ENCODE measurements at regions not wholly inside any gene's neighbourhood (a gene's known extent, or its start where the extent isn't known, plus 50 kb on each side); places are given as distances from the start of the nearest gene placed in this dataset.
A peak's percentile ranks its signal among the peaks of the same experiment; 100 is the strongest.

DNA sequence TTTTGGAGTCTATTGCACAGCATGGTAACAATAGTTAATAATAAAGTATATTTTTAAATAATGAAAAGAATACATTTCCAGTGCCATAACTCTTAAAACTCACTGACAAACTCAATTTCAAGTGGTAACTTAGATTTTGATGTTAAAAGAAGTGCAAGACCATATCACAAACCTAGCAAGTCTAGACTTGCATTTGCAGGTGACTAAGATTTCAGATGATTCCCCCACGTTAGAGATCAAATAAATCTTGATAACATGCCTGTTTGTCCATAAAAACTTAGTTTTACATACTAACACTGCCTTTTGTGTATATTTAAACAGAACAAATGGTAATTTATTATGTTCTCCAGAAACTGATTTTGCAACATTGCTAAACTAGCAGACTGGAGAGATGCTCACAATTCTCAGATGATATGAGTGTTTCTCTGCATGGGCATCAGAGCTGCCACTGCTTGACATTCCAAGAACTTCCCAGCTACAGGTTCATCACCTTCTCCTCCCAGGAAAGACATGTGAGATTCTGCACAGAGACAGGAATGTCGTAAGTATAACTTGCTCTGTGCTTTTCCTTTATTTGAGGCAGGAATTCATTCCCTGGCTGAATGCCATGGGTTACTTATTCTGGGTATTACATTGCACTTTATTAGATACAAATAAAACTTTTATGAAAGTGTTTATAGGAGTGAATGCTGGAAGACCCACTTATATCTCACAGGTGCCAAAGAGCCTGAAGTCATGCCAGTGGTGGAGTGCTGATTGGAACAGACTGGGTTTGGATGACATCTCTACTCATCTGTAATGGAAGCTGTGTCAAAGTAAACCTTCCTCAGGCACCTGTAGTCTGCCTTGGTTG is 160.2 kb upstream of the FOXA2 start:
- DNase-seq: no peak

DNA sequence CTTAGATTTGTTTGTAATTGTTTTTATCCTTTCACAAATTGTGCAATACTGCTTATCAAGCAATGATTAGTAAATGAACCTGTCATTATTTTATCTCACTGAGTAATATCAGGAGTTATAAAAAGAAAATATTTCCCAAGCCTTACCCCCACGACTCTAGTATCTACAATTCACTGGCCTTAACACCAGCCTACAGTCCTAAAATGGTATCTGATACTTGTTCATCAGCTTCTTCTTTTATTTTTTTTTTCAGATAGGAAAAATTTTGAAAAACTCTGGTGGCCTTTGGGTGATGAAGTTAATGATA is 160.8 kb upstream of the FOXA2 start:
- no peak for DNase-seq

DNA sequence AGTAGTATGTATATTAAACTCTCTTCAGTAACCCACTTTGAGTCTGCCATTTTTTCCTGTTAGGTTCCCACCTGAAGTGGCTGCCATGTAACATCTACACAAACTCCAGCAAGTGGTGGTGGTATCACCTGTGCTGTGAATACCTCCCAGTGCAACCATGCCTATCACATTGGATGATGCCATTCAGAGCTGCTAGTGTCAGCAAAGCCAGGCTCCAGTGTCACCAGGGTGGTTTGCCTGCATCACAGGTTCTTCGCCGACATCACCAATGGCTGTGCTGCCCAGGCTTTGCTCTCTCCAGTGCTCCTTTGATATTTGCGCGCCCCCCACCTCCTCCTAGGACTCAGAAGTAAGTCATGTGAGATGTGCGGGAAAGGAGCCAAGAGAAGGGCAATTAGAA is 162.6 kb upstream of the FOXA2 start:
- no peak for DNase-seq

DNA sequence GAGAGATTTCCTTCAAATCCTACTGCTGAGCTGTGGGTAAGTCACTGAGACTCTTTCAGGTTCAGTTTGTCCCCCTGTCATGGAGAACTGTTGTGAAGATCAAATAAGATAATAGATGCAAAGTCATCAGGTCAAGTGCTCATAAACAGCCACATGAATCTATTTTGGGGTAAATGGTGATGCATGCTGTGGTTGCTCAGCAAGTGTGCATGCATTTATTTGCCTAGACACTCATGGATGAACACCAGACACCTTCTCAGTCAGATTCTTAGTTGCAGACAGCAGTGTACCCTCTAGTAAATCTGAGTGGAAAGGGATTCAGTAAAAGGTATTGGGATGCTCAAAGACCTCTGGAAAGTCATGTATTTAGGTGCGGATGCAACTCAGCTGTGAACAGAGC is 168.0 kb upstream of the FOXA2 start:
- DNase-seq: no peak

DNA sequence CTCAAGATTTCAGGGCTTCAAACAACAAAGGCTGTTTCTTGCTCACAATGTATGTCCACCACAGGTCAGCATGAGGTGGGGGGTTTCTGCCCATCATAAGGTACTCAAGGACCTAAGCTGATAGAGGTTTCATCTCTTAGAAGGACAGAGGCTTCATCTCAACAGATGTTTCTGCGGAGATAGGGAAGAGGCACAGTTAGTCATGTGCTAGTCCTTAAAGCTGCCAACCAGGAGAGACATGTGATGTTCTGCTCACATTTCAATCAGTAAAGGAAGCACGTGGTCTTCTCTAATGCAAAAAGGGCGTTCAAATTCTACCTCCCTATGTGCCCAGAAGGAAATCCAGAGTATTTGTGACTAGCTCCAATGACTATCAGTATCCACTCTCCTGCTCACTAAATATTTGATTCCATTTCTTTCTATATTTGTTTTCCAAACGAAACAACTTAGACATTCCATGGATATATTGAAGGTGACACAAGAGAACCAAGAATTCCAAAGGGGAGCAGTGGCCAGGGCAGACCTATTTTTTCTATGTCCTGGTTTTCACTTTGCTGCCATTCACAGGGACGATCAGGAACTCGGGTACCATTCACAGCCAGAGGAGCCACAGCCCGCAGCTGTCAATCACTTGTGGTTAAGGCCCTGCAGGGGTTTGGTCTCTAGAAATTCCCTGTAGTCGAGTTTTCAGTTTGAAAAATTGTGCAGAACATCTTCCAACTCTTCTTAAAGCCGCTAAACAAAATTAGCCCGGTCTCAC is 173.2 kb upstream of the FOXA2 start:
- DNase-seq: no peak

DNA sequence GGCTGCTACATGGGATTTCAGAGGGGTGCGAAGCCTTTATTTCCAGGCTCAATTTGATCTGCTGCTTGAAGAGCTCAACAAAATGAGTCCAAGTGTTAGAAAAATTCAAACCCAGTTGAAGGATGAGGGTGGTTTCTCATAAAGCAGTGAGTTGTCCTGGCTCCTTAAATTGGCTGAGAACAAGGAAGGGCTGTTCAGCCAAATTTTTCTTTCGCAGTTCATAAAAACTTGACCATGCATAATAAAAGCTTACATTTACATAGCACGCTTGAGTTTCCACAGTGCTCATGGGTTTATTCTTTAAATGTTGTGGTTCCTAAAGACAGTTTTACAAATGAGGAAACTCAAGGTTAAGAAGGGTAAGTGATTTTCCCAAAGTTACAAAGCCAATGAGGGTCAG is 174.4 kb upstream of the FOXA2 start:
- no peak for DNase-seq

DNA sequence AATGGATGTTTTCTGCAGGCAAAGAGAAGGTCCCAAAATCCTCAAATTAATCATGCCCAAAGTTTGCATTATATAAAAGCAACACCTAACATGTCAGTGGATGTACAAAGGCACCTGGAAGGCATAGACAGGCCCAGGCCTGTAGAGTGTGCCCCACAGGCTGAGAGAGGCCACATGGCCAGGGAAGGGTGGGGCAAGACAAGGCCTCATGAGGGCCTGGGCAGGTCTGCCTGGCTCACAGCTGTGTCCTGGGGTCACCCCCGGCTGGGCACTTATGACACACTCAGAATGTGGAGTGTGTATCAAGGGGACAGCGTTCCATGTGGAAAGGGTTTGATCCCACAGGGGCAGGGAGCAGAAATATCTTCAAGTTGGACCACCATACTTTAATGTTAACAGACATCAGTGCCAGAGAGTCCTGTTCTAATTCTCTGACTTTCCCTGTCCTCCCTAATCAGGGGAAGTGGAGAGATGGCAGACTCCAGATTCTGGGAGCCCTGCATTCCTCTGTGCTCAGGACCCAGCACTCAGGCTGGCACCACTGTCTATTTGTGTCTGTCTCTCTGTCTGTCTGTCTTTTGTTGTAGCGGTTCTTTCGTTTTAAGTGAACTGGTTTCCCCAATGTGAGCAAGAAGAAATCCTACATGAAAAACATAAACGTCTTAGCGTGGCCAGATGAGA is 178.3 kb upstream of the FOXA2 start:
- no peak for DNase-seq

DNA sequence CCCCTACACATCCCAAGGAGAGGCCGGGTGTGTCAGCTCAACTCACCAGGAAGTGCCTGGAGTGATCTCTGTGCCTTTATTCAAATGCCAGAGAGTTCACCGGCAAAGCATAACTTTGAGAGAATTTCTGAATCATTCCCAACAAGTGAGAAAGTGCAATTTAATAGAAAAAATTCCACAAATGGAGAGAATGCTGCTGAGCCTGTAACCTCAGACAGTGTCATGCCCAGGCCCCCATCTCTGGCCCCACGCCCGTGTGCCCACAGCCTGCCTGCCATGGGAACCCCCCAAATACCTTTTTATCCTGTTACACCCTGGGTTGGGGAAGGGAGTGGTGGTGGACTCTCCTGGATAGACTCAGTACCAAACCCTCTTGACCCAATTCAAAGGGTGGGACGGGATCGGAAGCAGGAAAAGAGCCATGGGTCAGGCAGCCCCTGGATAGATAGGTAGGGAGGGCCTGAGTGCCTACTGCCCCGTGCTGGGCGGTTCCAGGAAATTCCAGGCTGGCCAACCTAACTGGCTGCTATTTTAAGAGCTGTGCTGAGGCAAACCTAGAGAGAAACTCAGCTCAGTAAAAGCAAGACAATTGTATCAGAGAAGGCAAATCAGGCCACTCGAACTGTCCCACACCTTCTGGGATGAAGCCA is 179.0 kb upstream of the FOXA2 start:
- peak; percentile 52 for DNase-seq

DNA sequence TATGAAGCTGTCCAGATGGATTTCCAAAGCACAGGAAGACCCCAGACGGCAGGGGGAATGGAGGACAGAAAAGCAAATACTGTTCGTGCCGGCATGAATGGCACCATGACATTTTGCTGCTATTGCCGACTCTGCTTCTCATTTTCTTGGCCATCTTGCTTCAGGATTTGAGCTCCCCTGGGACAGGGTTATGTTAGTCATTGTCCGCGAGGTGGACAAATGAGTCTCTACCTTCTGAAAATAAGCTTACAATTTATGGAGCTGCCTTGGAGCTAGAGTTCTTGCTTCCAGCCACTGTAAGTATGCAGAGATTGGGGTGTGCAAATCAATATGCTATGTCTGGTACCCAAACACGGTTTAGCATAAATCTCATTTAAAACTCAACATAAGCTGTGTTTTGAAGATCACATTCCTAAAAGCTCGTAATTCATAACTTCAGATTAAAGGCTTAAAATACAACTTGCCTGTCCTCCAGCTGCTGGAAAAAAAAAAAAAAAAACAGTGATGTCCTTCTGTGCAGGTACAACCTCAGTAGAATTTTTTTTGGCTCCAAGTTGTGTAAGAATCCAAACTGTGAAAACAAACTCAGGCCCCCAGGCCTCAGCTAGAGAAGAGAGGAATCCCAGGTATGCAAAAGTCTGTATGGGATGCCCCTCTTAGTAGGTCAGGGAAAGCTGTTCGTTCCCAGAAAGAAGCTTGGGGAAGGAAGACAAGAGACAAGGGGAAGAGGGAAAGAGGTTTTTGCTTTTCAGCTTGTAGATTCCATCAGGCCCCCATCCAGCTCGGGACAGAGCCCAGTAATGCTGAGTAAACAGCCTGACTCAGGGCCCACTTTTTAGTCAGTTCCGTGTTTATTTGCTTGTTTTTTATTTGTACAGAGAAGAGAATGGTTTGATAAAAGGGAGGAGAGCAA is 184.2 kb upstream of the FOXA2 start:
- peak; percentile 16 for DNase-seq

DNA sequence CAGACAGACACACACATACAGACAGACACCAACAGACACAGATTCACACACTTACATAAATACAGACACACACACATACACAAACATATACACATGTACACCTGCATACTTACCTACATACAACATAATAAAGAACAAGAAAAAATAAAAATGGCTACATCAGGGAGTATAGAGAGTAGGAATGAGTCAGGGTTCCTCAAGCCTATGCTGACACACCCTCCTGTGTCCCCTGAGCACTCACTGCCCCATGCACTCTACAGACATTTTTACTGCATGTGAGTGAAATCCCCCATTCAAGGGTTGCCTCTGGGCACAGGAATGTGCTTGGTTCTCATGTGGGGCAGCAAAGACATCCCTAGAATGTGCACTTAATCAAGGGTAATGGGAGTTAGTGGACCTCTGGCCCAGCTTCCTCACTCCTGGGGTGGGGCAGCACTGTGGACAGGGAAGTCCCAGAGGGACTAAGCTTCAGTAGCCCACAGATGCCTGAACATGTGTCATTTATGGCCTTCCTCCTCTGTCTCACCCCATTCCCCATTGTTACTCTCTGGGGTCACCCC is 185.9 kb upstream of the FOXA2 start:
- no peak for DNase-seq

DNA sequence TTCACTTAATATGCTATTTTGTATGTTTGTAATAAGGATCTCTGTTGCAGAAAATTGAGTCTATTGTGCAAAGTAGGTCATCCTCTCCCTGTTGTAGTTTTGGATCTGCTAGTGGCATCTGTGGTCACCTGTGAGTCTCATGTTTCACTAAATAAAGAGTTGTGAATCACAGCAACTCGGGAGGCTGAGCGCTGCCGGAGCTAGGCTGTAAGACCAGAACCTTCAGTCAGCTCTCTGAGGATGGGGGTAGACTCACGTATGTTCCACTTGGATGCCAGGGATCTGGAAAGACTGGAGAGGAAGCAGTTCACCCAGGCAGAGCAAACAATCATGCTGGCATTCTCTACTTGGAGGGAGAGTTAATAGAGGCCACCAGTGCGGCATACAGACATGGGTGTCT is 187.3 kb upstream of the FOXA2 start:
- no peak for DNase-seq

DNA sequence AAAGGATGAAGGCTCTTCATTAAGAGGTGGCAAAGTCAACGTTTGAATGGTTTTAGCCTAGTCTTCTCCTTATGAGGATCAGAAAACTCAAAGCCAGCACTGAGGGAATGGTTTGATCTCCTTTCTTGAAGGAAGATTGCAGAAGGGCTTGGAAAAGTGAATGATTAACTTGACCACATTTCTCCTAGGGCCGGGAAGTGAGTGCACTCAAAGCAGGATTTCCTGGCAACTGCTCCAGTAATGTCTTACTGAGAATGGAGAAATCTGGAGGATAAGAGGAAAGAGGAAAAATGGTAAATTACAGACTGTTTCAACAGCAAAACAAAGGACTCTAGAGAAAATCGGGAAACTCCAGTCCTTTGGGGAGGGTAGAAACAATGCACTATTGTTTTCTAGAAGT is 189.0 kb upstream of the FOXA2 start:
- DNase-seq: no peak

DNA sequence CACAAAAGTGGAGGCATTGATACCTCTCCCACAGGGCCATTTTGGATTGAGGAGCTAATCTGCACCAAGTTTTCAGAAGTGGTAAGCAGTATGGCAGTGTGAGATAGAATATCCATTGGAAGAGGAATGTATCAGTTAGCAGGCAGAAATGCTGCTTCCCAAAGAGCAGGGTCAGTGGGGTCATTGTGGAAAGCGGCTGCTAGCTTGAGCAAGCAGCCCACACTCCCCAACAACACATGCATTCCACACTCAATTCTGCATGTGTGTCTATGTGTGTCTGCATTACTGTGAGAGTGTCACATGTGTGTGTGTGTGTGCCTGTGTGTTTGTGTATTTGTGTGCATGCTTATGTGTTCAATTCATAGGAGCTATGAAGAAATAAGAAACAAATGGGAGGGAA is 190.9 kb upstream of the FOXA2 start:
- no peak for DNase-seq

DNA sequence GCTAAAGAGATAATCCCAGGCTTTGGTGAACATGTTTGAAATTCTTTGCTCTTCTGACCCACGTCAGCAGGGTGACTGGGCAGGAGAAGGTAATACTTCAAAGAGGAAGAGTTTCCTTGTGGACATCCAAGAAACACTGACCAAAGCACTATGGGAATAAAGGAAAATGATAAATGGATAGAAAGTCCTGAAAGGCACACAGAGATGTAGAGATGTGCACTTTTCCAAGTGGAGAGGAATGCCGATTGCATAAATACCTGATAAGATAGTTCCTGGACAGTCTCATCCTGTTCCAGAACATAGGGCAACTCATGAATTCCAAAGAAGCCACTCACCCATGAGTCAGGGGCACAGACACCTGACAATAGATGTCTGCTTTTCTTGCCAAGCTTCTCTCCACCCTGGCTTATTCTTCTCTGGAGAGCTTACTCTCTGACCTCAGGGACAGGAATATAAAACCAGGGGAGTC is 191.3 kb upstream of the FOXA2 start:
- DNase-seq: peak; percentile 59

DNA sequence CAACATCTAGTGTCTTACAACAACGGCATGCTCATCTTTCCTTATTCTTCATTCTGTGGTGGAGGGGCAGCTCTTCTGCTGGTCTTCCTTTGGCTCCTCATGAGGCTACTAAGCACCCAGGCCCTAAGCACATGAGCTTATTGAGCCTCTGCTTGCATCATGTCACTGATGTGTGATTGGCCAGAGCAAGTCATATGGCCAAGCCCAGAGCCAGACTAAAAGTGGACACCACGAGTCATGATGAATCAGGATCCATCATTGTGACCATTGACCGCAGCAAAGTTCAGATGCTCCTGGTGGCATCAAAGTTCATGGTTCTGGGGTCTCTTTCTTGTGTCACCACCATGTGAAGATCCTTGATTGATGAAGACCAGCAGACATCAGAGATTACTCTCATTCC is 192.0 kb upstream of the FOXA2 start:
- no peak for DNase-seq

DNA sequence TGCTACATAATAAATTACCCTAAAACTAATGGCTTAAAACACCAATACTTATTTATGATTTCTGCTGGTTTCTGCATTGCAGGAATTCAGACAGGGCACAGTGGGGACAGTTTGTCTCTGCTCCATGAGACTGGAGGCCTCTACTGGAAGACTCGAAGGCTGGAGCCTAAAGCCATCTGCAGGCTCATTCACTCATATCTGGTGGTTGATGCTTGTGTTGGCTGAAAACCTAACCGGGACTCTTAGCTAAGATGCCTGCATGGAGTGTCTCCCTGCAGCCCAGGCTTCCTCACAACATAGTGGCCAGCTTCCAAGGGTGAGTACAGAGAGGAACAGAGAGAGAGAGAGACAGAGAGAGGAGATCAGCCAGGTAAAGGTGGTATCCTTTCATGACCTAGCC is 195.5 kb upstream of the FOXA2 start:
- DNase-seq: no peak

DNA sequence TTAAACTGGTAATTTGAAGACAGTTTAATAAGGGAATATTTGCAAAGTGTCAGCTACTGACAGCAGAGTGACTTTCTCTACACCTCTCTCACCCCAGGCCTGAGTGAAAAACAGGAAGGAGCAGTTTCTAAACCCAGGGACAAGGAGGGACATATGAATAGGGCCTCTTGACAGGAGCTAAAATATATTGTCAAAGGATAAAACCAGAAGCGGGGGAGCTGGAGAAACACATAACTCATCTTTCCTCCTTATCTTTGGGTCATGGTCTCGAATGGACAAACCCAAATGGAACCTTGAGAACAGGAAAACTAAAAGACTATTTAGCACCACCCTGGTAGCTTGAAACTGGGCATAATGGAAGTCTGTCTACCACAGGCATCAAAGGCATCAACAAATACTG is 197.5 kb upstream of the FOXA2 start:
- no peak for DNase-seq

DNA sequence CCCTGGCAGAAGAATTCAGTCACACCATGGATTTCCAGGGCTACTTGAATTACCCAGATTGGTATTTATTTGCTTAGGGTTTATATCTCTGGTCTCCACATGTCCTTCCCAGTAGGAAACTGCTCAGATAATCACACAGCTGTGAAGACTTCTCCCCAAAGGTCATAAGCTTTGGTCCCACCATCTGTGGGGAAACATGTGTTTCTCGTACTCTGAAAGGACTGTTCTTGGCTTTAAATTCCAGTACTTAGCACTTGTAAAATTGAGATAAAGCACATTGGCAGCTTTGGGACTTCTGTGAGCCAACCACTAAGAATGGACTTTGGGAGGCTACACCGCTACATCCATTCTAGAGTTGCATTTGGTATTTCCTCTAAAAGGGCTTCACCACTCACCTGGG is 205.3 kb upstream of the FOXA2 start:
- DNase-seq: no peak

DNA sequence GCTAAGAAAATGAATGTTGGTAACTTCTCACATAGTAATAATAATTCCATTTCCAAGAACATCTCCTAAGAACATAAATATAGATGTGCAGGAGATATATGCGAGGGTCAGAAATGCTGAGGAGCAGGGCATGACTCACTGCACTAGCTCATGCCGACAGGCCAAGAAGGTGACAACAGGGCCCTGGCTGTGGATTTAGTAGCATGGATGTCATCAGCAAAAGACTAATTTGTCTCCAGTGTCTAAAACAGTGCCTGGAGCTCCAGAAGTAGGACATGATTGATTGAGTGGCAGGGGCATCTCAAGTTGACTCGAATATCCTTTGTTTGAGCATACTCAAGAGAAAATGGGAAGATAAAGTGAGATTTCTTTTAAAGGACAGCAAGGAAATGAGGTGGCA is 207.0 kb upstream of the FOXA2 start:
- DNase-seq: no peak

DNA sequence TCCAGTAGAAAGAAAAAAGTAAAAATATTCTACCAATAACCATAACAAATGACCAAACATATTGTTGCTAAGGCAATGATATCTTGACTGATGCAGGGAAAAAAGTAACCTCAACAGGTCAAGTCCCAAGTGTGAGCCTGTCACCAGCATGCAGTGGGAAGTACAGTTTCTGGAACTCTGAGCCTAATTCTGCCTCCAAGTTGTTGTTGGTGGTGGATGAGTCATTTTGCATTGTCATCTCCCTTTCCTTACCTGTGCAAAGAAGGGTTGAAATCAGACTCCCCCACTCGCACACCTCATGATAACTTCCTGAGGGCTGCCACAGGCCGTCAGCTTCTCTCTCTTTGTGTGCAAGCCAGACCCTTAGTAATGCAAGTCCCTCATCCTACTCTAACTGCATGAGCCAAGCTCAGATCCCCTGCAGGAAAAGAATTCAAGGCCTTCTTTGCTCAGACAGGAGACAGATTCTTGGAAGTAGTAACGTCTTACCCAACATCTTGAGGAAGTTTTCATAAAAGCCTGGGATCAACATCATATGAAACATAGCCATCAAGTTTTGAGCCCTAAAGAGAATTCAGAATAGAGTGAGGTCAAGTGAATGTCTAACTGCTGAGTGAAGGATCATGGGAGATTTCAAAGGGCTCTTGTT is 207.6 kb upstream of the FOXA2 start:
- no peak for DNase-seq

DNA sequence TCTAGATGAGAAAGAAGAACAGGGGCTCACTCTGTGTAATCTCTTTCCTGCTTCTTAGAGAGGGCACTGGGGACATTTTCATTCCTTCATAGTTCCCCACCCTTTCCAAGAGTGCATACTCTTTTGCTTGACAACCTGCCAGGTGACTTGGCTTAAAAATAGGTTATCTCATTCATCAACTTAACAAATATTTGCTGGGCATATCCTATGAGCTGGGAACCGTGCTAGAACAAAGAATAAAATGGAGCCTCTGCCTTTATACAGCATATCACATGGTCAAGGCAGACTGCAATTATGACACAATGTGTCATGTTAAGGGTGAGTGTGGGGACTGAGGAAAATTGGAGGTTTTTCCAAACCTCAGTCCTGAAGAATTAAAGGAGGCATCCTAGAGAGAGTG is 209.8 kb upstream of the FOXA2 start:
- peak; percentile 39 for DNase-seq

DNA sequence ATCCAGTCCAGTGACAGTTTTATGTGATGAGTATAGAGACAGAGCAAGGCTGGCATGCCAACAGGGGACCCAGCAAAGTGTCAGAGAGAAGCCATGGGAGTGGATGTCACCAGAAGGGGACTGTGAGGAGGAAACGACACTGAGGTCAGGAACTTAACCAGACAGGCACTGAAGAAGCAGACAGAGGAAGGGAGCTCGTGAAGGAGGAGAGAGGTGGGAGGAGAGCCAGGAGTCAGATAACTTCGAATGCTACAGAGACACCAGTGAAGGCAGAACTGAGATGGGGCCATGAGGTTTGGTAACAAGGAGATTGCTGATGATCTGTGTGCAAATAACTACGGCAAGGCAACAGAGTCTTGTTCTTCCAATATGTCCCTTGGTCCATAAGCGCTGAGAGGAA is 211.1 kb upstream of the FOXA2 start:
- DNase-seq: no peak
